Stimulated activated CD8-positive, alpha-beta memory T cell treated with anti-CD3 and anti-CD28 coated beads, Interleukin-7, amount 100 ng/mL, for 1 hour (primary cell): ENCODE measurements at regions not wholly inside any gene's neighbourhood (a gene's known extent, or its start where the extent isn't known, plus 50 kb on each side); places are given as distances from the start of the nearest gene placed in this dataset.

Experiments
- DNase-seq, 2 donors: peaks; one replicate each; pipeline ENCODE4 v3.0.0-alpha.2; 2020; ENCODE audit warnings: low read depth in 2 of 2

DNA sequence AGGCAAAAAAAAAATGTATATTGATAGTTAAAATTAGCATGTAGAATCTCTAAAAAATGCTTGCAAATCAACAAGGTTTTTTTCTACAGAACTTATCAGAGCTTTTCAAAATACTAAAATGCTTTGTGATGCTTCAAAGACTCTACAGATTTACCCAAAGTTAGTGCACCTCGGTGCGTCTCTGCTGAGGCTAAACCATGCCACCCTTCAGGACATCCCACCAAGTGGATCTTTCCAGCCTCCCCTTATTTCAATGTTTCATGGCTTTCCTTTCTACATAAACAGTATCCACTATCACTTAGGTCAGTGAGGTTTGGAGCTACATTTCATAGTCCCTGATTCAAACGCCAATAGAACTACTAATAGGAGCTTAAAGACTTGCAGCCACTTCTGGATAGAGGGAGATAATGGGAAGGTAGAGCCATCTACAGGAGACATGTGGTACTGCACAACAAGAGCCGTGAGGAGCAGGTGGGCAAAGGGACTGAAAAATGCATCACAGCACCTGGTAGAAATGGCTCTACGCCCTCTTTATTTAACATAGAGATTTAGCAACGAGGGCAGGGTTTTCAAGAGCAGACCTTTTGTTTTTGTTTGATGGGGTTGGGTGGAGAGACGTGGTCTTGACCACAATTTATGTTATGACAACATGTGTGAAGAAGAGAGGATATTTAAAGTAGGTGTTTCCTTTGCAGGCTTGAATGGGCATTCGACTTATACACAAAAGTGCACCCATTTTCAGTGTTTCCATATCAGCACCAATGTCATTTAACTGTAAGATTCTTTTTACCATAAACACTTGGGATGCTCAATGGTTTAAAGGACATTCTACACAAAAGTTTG lies 56.1 kb upstream of the SLC35G4 start:
- DNase-seq: peak in 1 of 2 donors; percentile 7

DNA sequence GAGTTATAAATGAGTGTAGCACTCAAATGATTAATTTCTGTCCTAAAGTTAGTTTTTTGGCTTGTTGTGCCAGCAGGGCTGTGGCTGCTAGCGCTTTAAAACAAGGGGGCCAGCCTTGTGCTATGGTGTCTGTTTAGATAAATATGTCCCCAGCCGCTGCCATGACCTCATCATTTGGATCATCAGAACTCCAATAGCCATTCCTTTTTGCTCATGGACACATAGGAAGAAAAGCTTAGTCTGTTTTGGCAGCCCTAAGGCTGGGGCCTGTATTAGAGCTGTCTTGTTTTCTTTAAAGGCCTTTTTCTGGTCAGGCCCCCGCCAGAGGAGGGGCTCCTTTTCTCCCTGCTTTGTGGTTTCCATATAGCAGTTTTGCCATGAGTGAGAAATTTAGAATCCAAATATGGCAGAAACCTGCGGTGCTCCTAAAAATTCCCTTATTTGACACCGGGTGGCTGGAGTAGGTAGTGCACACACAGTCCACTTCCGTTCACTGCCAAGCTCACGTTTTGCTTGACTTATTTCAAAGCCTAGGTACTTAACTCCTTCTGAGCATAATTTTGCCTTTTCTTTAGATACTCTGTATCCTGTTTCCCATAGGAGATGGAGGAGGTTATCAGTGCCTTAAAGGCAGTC lies 60.4 kb upstream of the SLC35G4 start:
- no peak for DNase-seq

DNA sequence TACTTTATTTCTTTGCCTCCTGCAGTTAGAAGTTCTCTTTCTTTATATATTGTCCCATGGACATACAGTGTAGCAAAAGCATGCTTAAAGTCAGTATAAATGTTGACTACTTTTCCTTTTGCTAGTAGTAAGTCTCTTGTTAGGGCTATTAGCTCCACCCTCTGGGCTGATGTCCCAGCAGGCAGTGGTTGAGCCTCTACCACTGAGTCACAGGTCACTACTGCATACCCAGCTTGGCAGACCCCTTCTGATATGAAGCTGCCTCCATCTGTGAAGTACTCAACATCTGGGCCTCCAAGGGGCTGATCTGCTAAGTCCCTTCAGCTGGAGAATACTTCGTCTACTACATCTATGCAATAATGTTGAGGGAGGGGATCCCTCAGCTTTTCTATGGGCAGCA lies 61.0 kb upstream of the SLC35G4 start:
- no peak for DNase-seq

DNA sequence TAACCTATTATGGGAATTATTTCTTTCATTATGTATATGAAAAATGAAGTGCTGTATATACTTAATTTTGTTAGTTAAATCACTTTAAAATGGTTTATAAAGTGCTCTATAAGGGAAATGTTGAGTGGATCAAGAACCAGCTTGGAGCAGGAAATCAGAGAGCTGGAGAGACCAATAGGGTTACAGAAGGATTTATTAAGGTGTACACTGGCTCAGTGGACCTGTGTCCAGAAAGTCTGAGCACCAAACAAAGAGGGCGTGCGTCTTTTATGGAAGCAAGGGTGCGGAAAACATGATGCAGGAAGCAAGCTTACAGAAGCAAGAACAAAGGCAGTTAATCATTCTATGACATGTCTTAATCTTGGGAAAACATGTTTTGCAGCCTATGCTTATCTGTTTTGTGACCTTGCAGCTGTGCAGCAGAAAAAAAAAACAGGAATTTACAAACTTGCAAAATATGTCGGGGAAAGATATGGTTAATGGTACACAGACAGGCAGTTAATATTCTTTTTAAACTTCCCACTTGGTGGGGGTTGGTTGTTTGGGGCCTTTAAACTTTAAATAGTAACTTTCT lies 65.2 kb upstream of the SLC35G4 start:
- no peak for DNase-seq

DNA sequence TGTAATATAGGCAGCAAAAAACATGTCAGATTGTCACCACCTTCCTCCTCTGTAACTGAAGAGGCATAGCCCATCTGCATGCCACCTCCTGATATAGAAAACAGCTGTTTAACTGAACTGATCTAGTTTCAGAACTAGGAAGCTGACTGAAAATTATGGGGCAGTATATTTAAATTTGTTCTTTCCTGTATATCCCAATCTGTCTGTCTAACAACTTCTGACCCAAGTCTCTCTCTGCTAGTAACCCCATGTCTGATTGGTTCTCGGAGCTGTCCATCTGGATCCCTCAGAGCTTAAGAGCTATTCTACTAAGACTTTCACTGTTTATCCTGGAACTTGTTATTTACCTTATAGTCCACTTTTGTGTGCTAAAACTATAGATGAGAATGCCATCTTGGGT lies 68.2 kb upstream of the SLC35G4 start:
- DNase-seq: no peak

DNA sequence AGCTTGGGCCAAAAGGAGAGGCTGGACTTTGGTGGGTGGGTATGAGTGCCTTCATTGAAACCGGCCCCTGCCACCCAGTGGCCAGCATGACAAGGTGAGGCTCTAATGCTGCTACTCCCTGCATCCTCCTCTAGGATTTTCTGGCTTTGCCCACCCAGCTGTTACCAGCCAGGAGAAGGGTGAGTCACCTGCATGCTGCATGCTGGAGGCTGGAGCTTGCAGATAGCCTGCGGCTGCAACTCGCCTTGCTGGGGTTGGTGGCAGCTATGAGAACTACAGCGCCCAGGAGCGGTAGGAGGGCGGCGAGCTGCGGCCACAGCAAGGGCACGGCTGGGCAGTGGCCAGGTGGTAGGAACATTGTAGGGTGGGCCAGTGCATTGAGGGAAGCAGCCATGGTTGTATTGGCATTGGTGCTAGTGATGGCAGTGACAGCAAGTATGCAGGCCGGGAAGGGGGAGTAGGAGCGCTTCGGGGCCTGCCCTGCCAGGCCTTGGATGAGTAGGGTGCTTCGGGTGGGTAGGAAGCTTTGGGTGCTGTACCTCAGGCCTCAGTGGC lies 75.4 kb upstream of the SLC35G4 start:
- DNase-seq: no peak

DNA sequence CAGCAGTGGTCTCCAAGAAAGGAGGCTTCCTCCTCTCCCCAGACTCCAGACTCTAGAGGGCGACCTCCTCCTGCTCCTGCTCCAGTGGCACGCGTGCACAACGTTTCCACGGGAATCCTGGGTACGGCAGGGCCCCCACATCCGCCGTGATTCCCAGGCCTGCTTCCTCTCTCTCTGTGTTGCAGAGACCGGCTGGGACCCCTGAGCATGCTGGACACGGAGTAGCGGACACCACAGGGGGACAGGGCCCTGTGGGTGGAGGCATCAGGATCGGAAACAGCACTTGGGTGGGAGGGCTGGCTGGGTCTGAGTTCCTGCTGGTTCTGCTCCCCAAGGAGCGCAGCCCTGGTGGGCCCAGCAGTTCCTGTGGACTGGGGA lies 75.9 kb upstream of the SLC35G4 start:
- DNase-seq: no peak

DNA sequence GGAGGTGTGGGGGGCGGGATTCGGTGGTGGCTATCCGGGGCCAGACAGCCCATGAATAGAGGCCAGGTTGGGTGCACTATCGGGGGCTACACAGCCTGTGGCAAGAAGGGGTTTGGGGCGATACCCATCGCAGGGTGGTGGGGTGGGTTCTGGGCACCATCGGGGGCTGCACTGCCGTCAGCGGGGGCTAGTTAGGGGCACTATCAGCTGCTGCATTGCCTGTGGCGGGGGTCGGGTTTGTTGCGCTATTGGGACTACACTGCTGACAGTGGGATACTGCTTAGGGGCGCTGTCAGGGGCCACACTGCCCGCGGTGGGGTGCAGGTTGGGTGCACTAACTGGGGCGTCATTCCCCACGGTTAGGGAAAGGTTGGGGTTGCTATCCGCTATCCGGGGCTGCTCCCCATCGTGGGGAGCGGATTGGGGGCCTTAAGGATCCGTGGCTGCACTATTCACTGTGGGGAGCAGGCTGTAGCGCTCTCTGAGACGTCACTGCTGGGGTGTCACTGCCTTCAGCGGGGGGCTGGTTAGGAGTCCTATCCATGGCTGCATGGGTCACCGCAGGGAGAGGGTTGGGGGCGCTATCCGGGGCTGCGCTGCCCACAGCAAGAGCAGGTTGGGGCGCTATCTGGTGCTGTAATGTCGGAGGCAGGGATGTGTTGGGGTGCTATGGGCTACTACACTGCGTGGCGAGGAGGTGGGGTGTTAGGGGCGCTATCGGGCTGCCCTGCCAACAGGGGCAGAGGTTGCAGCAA lies 76.5 kb upstream of the SLC35G4 start:
- DNase-seq: no peak

DNA sequence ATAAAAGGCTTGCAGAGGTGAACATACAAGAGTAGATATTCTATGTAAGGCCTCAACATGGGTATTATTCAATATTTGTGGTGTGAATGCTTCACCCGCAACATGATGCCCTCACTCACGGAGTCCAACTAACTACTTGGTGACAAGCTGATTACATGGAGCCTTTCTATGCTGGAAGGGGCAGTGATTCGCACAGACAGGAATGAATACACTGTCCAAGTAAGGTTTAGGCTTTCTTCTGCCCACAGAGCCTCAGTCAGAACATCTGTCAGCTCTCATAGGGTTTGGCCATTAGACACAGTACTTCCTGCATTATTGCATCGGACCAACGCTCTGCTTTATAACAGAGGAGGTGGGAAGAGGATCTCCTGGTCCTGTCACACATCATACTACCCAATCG lies 80.3 kb upstream of the SLC35G4 start:
- no peak for DNase-seq

DNA sequence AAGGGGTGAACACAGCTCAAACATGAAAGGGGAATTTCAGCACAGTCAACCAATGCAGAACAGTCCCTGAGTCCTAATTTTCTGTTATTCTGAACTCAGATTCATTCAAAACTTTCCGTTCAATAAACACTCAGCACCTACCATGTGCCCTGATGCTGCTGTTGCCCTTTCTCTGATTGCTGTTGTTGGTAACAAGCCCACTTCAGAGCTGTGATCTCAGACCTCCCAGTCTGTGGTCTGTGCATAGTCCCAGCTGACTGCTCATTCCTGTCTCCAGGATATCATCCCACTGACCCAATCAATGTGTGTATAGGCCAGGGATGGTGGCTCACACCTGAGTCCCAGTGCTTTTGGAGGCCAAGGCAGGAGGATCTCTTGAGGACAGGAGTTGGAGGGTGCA lies 82.7 kb upstream of the SLC35G4 start:
- DNase-seq: no peak

DNA sequence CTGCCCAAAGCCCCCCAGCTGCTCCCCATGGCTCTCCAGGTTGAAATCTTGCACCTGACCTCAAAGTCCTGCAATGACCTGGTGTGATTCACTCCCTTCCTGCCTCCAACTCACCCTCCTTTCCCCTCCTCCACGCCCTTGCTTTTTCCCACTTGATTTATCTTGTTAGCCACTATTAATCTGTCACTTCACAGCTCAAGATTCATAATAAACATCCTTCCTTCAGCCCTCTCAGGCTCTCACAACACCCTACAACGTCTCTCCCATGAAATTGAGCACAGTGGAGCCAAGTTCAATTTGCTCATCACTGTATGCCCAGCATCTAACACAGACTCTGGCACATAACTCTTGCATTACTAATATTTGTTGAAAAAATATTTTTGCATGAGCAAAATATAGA lies 85.6 kb upstream of the SLC35G4 start:
- DNase-seq: no peak

DNA sequence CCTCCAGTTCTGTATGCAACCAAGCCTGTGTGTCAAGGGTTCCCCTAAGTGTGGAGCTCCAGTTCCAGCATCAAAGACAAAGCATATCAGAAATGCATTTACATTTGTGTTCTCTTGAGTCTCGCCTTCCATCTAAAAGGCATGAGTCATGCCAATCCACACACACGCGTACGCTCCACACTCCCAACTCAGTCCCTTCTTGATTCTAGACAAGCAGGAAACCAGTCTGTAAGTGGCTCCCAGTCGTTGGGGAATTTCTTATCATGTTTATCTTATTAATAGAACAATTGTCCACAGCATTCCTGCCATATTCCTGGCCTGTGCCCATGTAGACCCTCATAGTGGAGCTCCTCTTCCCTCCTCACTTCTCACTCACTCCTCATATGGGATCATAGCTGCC lies 86.4 kb upstream of the SLC35G4 start:
- DNase-seq: no peak

DNA sequence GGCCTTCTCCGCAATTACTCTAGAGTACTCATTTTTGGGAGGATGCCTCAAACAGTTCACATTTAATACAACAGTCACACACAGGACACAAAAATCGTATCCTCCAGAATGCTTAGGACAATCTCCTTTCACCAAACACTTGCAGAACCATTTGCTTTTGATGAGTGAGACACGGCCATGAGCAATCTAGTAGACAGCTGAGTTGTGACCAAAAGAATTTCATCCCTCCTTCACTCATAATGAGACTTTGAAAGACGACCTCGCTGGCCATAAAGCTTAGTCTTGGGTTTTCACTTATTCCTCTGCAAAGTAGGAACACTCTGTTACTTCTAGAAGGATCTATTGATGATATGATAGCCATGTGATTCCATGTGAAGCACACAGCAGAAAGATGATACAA lies 87.5 kb upstream of the SLC35G4 start:
- no peak for DNase-seq

DNA sequence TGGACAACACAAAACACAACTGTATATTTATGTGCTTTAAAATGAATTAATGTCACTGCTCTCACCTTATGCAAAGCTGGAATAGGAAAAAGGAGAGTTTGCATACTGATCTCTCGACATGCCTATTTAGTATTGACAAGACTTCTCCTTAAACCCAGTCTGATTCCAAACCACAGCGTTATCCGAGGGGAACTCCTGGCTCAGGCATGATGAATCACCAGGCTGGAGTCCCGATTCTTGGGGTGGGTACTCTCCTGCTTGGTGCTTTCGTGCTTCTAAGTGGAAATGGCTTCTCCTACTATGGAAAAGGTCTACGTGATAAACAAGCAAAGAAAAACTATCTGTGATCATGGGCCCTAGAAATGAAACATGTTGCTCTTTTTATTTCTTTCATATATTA lies 88.9 kb upstream of the SLC35G4 start:
- no peak for DNase-seq

DNA sequence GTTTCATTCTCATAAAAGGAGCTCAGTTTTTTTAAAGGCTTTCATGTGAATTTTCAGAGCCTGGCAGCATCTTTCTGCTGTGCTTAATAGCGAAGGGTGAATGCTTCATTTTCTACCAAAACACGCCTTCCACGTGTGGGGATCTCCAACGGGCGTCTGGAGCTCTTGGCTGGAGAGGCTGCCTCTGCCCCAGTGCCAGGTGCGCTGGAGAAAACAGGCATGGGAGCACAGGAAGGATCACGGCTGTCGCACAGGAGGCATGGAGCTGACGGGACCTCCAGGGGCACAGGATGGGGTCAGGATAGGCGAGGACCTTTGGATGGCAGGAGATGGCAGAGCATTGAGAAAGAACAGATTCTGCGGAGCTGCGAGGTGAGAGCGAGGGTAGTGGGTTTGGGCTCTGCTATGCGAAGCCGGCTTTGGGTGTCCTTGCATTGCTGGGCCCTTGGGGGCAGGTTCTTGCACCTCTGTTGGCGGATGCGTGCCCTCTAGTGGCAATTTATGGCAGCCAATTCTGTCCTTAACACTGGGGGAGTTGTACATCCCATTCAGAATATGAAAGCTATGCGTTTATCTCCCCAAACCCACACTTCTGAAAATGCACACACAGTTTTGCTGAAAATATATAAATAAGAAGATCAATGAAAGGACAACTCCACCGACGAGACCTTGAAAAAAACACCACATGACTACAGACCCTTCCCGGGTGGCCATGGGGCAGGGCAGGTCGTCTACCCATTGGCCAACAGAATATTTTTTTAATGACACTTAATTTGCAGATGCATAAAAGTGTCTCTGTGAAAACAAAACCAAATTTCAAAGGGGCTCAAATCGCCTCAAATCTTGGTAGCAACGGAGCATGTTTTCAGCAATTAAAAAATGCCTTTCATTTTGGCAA lies 90.4 kb upstream of the SLC35G4 start:
- DNase-seq: no peak

DNA sequence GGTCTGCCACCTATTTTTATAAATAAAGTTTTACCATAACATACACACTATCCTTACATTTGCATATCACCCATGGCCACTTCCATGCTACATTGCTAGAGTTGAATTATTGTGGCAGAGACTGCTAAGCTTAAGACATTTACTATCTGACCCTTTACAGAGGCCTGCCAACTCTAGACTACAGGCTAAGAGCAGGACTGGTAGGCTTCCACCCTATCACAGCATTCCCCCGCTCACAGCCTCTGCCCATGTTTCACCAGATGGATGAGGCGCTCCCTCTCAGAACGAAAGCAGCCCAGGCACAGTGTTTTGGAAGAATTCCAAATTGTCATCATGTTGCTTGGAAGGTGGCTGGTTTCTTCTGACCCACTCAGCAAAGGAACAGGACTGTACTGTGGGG lies 91.7 kb upstream of the SLC35G4 start:
- DNase-seq: no peak

DNA sequence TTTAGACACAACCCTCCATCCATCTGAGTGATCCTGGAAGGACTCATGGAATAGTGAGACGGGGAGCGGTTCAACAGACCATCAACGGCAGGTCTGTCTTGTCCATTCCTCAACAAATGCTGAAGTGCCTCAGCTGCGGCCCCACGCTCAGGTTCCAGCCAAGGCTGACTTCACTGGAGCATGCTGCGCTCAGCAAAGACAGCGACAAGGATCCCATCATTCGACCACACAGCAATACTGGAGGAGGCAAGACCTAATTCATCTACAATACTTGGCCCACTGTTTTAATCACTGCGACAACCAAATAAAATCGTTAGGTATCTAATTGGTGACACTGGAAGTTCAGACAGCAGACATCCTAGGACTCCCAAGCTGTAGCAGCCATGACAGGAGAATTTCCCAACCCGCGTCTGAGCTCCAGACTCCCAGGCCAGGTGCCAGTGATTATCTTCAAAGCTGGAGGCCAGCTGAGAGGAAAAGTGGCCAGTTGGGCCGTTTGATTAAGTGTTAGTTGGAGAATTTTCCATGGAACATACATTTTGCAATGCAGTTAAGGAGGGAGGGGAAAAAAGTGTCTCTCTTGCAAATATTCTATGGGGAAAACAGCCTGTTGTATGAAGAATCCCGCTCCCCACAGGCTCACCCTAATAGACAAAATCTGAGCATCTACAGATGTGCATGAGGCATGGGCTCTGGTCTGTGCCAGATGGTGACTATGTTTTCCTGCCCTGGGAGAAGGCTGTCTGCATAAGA lies 92.5 kb upstream of the SLC35G4 start:
- DNase-seq: no peak

DNA sequence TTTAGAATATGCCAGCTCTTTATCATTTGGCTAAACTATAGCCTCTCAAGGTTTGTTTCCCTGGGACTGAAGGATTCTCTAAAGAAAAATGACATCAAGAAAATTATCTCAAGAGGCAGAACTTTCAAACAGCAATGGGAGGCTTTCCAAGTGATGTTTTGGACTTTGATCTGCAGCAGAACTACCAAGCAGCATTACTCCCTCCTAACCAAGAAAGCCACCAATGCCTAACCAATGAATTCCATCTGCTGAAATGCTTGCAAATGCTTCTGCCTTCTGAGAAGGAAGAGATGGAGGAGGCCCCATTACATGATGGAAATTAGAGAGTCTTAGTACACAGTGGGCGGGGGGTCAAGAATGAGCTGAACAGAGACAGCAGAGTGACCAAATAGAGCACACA lies 95.1 kb upstream of the SLC35G4 start:
- no peak for DNase-seq

DNA sequence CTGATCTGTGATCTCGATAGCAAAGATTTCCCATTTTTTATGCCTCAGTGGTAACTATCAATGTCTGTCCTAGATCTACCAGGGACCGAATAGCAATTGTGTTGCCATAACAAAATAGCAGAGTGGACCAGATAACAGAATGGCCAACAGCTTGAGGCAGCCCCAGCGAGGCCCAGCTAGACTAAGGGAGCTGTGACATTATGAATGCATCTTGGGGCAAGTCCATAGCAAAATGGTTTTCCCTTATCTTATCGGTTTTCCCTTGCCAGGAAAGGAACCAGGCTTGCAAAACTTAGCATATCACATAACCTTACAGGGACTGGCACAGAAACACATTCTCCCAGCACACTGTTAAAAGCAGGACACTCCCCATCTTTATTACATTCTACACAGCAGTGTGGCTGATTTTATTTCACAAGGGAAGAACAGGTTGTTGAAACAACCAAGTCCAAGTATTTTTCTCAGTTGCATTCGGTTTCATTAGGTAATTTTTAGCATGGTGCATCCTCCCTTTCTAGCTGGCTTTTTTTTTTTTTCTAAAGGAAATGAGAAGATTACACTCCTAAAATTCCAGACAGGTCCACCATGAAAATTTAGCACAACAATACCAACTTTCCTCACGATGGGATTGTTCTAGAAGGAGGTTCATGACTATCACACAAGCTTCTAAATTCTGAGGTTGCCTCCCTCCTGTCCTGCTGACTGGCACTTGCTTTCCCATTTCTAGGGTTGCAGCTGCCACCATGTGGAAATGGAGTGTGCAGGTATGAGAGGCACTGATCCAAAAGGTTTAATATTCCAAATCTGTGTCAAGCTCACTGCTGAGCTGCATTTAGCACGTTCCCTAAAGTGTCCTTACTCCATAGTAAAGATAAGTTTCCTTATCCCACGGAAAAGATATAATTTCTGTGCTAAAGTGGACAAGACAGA lies 97.0 kb upstream of the SLC35G4 start:
- no peak for DNase-seq
